ENCODE measurements at regions not wholly inside any gene's neighbourhood (a gene's known extent, or its start where the extent isn't known, plus 50 kb on each side); places are given as distances from the start of the nearest gene placed in this dataset.

DNA sequence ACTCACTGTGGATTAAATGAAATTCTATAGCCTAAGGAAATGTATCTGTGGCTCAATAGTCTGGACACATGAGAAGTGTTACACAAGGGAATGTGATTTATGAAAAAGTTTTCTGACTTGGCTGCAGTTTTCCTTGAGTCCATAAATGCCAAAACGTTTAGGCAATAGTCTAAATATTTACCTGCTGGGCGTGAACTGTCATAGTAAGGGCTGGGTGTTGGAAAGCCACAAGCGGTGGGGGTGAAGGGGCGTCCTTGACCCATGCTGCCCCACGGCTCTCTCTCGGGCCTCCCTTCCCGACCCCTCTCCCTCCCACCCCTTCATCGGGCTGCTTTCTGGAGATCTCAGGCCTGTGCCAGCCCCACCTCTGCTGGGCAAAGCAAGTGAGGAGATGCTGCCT lies 223.7 kb downstream of the BUB3 start:
- H3K27ac ChIP-seq (ENCODE audit: extremely low read depth, low read depth, low read length) = no peak overlapping the region
- CTCF ChIA-PET = interaction anchor here (0.8 to 3.5 kb wide), 2 partner anchors 244 to 335 kb away, joined by 3 to 16 read pairs; no protein-coding TSS in a partner anchor

GRCh38 chr10:123378302-123378701 lies 224.1 kb downstream of the BUB3 start:
- no peaks in the 10 kb centered on the region for H3K9me3 ChIP-seq (ENCODE audit: control insufficient read depth, insufficient read depth, low read depth, low read length)
- H3K4me1 ChIP-seq (ENCODE audit: control insufficient read depth, insufficient read depth, low read length) = no peaks in the 10 kb centered on the region
- ChIA-PET POLR2A (no interaction called here), CTCF (interaction anchor here (0.7 to 3.5 kb wide), 4 partner anchors 244 to 589 kb away, joined by 3 to 16 read pairs (median 4); no protein-coding TSS in a partner anchor)
- no peak overlapping the region for H3K27ac ChIP-seq (ENCODE audit: extremely low read depth, low read depth, low read length)
- TF ChIP-seq ZFP37 (tag by site-specific recombination; IDR thresholded peaks at IDR 0.05) = no peak
- no peak for TF ChIP-seq ZNF747 (tag by site-specific recombination; IDR thresholded peaks at IDR 0.05)
- TF ChIP-seq OSR2 (tag by site-specific recombination; IDR thresholded peaks at IDR 0.05) = no peak
- TF ChIP-seq ZNF202 (tag by site-specific recombination; IDR thresholded peaks at IDR 0.05; ENCODE audit: borderline replicate concordance) = no peak
- no peak for TF ChIP-seq AEBP2 (tag by site-specific recombination; IDR thresholded peaks at IDR 0.05; ENCODE audit: borderline replicate concordance)
- TF ChIP-seq ZNF16 (tag by site-specific recombination; IDR thresholded peaks at IDR 0.05; ENCODE audit: low read depth) = no peak
- no peak for TF ChIP-seq ZBTB44 (tag by site-specific recombination; IDR thresholded peaks at IDR 0.05)
- no peak for TF ChIP-seq ZNF501 (tag by site-specific recombination; IDR thresholded peaks at IDR 0.05)
- TF ChIP-seq ZNF600 (tag by site-specific recombination; IDR thresholded peaks at IDR 0.05) = no peak
- H3K4me3 ChIP-seq (ENCODE audit: low read depth, low read length) = no peak overlapping the region
- H3K36me3 ChIP-seq (ENCODE audit: control insufficient read depth in 2 of 2, insufficient read depth in 1 of 2, low read length in 2 of 2) = no peaks in the 10 kb centered on the region

More for the DNA sequence above, 223.7 kb downstream of the BUB3 start:
- TF ChIP-seq AEBP2 (tag by site-specific recombination; IDR thresholded peaks at IDR 0.05; ENCODE audit: borderline replicate concordance) (no peak), ZNF785 (tag by site-specific recombination; IDR thresholded peaks at IDR 0.05) (no peak), ZNF473 (tag by site-specific recombination; IDR thresholded peaks at IDR 0.05) (no peak), GFI1B (tag by site-specific recombination; IDR thresholded peaks at IDR 0.05) (no peak), OSR2 (tag by site-specific recombination; IDR thresholded peaks at IDR 0.05) (no peak), ZNF416 (tag by site-specific recombination; IDR thresholded peaks at IDR 0.05) (no peak), KLF7 (tag by site-specific recombination; IDR thresholded peaks at IDR 0.05; ENCODE audit: borderline replicate concordance) (no peak), YY1 (tag by site-specific recombination; IDR thresholded peaks at IDR 0.05) (no peak), KLF17 (tag by site-specific recombination; IDR thresholded peaks at IDR 0.05) (no peak), ZNF132 (tag by site-specific recombination; IDR thresholded peaks at IDR 0.05; ENCODE audit: borderline replicate concordance) (no peak), ZNF843 (tag by site-specific recombination; IDR thresholded peaks at IDR 0.05) (no peak), ZNF404 (tag by site-specific recombination; IDR thresholded peaks at IDR 0.05) (no peak), WT1 (tag by site-specific recombination; IDR thresholded peaks at IDR 0.05) (no peak), FEZF1 (tag by site-specific recombination; IDR thresholded peaks at IDR 0.05) (no peak)
- TF ChIP-seq, protein P1, sequence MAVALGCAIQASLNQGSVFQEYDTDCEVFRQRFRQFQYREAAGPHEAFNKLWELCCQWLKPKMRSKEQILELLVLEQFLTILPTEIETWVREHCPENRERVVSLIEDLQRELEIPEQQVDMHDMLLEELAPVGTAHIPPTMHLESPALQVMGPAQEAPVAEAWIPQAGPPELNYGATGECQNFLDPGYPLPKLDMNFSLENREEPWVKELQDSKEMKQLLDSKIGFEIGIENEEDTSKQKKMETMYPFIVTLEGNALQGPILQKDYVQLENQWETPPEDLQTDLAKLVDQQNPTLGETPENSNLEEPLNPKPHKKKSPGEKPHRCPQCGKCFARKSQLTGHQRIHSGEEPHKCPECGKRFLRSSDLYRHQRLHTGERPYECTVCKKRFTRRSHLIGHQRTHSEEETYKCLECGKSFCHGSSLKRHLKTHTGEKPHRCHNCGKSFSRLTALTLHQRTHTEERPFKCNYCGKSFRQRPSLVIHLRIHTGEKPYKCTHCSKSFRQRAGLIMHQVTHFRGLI (tag by site-specific recombination; IDR thresholded peaks at IDR 0.05) = no peak
- no peaks in the 10 kb centered on the region for H3K9me3 ChIP-seq (ENCODE audit: control insufficient read depth, insufficient read depth, low read depth, low read length)
- no peaks in the 10 kb centered on the region for H3K36me3 ChIP-seq (ENCODE audit: control insufficient read depth in 2 of 2, insufficient read depth in 1 of 2, low read length in 2 of 2)
- POLR2A ChIA-PET = no interaction called here
- H3K4me1 ChIP-seq (ENCODE audit: control insufficient read depth, insufficient read depth, low read length) = no peaks in the 10 kb centered on the region
- no peak overlapping the region for H3K4me3 ChIP-seq (ENCODE audit: low read depth, low read length)

All from HEK293 (cell line).